ENCODE measurements at regions not wholly inside any gene's neighbourhood (a gene's known extent, or its start where the extent isn't known, plus 50 kb on each side); places are given as distances from the start of the nearest gene placed in this dataset.

DNA sequence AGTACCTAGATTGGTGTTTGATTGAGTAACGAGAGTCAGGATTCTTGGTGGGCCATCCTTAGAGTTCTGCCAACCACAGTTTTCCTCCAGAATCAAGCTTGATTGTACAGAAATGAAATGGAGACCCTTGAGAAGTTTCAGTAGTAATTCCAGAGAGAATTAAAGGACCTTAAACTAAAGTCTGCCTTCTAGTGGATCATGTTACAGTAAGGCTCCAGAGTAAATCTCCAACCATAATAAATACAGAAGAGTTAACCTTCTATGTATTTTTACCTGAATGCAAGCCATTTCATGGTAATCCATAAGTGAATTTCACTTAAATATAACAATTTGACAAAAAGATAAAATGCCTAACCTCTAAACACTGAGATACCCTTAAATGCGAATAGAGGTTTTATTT lies 53.0 kb upstream of the CNTLN start:
- Histone ChIP-seq H2AFZ (ENCODE audit: low read depth, low read length, poor library complexity, severe bottlenecking) (no peak overlapping the region), H3K4me1 (ENCODE audit: control insufficient read depth in 1 of 2, insufficient read depth in 2 of 2, low read length in 2 of 2) (no peaks in the 10 kb centered on the region), H3K36me3 (ENCODE audit: control insufficient read depth in 1 of 2, insufficient read depth in 2 of 2, low read length in 2 of 2) (no peaks in the 10 kb centered on the region), H3K4me3 (replicated peaks in 1 of 2; ENCODE audit: low read depth in 1 of 2, low read length in 2 of 2) (no peak overlapping the region), H3K9me3 (ENCODE audit: control insufficient read depth in 1 of 2, insufficient read depth in 1 of 2, low read depth in 1 of 2, low read length in 2 of 2) (no peaks in the 10 kb centered on the region), H3K9ac (ENCODE audit: low read length) (no peak overlapping the region), H3K27ac (ENCODE audit: low read depth, low read length) (no peak overlapping the region), H4K20me1 (ENCODE audit: insufficient read depth) (no peaks in the 10 kb centered on the region), H3K79me2 (ENCODE audit: insufficient read depth, low read length) (no peaks in the 10 kb centered on the region), H3K9me2 (ENCODE audit: insufficient read depth) (no peaks in the 10 kb centered on the region), H3K27me3 (ENCODE audit: insufficient read depth, low read length) (no peaks in the 10 kb centered on the region), H3K4me2 (ENCODE audit: low read length) (no peak overlapping the region)
- BruUV-seq (replicated peaks) = no TSS peak
- POLR2A ChIA-PET = no interaction called here
- TF ChIP-seq CBX3 (IDR thresholded peaks at IDR 0.05; ENCODE audit: low read depth) (no peak), ELF1 (IDR thresholded peaks at IDR 0.05; ENCODE audit: borderline replicate concordance, low read depth) (no peak), RAD21 (IDR thresholded peaks at IDR 0.05; ENCODE audit: low read depth) (no peak)
- CTCF ChIA-PET = no interaction called here
- intact Hi-C loops (cut with micrococcal nuclease) = no loop called here
- DNase-seq (ENCODE audit: low read depth, low spot score) (no peak), ATAC-seq (no peak)
- RAD21 ChIA-PET (ENCODE audit: low non-redundant PET in 1 of 2, low total read pairs in 2 of 2, uncharacterized antibody in 2 of 2, unreplicated experiment in 2 of 2) = no interaction called here

DNA sequence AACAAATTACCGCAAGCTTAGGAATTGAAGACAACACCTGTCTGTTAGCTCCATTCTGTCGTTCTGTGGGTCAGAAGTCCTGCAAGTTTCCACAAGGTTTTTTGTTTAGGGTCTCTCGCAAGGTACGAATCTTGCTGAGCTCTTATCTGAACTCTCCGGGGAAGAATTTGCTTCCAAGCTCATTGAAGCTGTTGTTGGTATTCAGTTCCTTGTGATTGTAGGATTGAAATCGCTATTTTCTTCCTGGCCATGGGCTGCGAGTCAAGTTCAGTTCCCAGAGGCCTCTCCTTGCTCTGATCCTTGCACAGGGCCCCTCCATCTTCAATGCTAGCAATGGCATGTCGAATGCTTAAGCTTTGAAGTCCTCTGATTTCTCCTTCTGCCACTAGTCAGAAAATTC lies 53.5 kb upstream of the CNTLN start:
- ChIA-PET RAD21 (ENCODE audit: low non-redundant PET in 1 of 2, low total read pairs in 2 of 2, uncharacterized antibody in 2 of 2, unreplicated experiment in 2 of 2) (no interaction called here), CTCF (no interaction called here), POLR2A (no interaction called here)
- BruUV-seq (replicated peaks) = no TSS peak
- ATAC-seq (no peak), DNase-seq (ENCODE audit: low read depth, low spot score) (no peak)
- Histone ChIP-seq H3K27me3 (ENCODE audit: insufficient read depth, low read length) (no peaks in the 10 kb centered on the region), H3K36me3 (ENCODE audit: control insufficient read depth in 1 of 2, insufficient read depth in 2 of 2, low read length in 2 of 2) (no peaks in the 10 kb centered on the region), H2AFZ (ENCODE audit: low read depth, low read length, poor library complexity, severe bottlenecking) (no peak overlapping the region), H3K4me1 (ENCODE audit: control insufficient read depth in 1 of 2, insufficient read depth in 2 of 2, low read length in 2 of 2) (no peaks in the 10 kb centered on the region), H4K20me1 (ENCODE audit: insufficient read depth) (no peaks in the 10 kb centered on the region), H3K4me2 (ENCODE audit: low read length) (no peak overlapping the region), H3K4me3 (replicated peaks in 1 of 2; ENCODE audit: low read depth in 1 of 2, low read length in 2 of 2) (no peak overlapping the region), H3K9ac (ENCODE audit: low read length) (no peak overlapping the region), H3K9me3 (ENCODE audit: control insufficient read depth in 1 of 2, insufficient read depth in 1 of 2, low read depth in 1 of 2, low read length in 2 of 2) (no peaks in the 10 kb centered on the region), H3K79me2 (ENCODE audit: insufficient read depth, low read length) (no peaks in the 10 kb centered on the region), H3K27ac (ENCODE audit: low read depth, low read length) (no peak overlapping the region), H3K9me2 (ENCODE audit: insufficient read depth) (no peaks in the 10 kb centered on the region)
- intact Hi-C loops (cut with micrococcal nuclease) = no loop called here
- TF ChIP-seq CBX3 (IDR thresholded peaks at IDR 0.05; ENCODE audit: low read depth) = no peak
- no peak for TF ChIP-seq EZH2 (IDR thresholded peaks at IDR 0.05)
- no peak for TF ChIP-seq RAD21 (IDR thresholded peaks at IDR 0.05; ENCODE audit: low read depth)
- no peak for TF ChIP-seq POLR2AphosphoS5 (IDR thresholded peaks at IDR 0.05; ENCODE audit: low read depth, low read length)
- TF ChIP-seq SP1 (IDR thresholded peaks at IDR 0.05; ENCODE audit: low read depth) = no peak
- no peak for TF ChIP-seq JUND (IDR thresholded peaks at IDR 0.05)
- no peak for TF ChIP-seq EGR1 (IDR thresholded peaks at IDR 0.05; ENCODE audit: low read depth)
- TF ChIP-seq, protein P1, sequence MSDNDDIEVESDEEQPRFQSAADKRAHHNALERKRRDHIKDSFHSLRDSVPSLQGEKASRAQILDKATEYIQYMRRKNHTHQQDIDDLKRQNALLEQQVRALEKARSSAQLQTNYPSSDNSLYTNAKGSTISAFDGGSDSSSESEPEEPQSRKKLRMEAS (IDR thresholded peaks at IDR 0.05) = no peak
- TF ChIP-seq, protein P2, sequence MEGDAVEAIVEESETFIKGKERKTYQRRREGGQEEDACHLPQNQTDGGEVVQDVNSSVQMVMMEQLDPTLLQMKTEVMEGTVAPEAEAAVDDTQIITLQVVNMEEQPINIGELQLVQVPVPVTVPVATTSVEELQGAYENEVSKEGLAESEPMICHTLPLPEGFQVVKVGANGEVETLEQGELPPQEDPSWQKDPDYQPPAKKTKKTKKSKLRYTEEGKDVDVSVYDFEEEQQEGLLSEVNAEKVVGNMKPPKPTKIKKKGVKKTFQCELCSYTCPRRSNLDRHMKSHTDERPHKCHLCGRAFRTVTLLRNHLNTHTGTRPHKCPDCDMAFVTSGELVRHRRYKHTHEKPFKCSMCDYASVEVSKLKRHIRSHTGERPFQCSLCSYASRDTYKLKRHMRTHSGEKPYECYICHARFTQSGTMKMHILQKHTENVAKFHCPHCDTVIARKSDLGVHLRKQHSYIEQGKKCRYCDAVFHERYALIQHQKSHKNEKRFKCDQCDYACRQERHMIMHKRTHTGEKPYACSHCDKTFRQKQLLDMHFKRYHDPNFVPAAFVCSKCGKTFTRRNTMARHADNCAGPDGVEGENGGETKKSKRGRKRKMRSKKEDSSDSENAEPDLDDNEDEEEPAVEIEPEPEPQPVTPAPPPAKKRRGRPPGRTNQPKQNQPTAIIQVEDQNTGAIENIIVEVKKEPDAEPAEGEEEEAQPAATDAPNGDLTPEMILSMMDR (IDR thresholded peaks at IDR 0.05 in 2 of 3, conservative IDR thresholded peaks at IDR 0.05 in 1 of 3; ENCODE audit: borderline replicate concordance in 1 of 3, insufficient read depth in 1 of 3, low read depth in 2 of 3, low read length in 2 of 3) = no peak
- no peak for TF ChIP-seq ELF1 (IDR thresholded peaks at IDR 0.05; ENCODE audit: borderline replicate concordance, low read depth)
- TF ChIP-seq YY1 (IDR thresholded peaks at IDR 0.05; ENCODE audit: extremely low read depth, insufficient replicate concordance, low read depth, low read length) = no peak
- no peak for TF ChIP-seq POLR2A (IDR thresholded peaks at IDR 0.05; ENCODE audit: borderline replicate concordance, extremely low read depth, insufficient read depth, insufficient read length)
- TF ChIP-seq FOSL1 (IDR thresholded peaks at IDR 0.05; ENCODE audit: low read depth) = no peak

Data from HCT116 (cell line).